ENCODE measurements at regions not wholly inside any gene's neighbourhood (a gene's known extent, or its start where the extent isn't known, plus 50 kb on each side); places are given as distances from the start of the nearest gene placed in this dataset.
A peak's percentile ranks its signal among the peaks of the same experiment; 100 is the strongest.

- TF ChIP-seq CTCF (IDR thresholded peaks at IDR 0.05; ENCODE audit: insufficient read depth, low read length, severe bottlenecking): no peak
- FAIRE-seq (no peak), DNase-seq (ENCODE audit: low read depth) (no peak)
- peaks cover 2% of the 10 kb centered on the region for H3K27me3 ChIP-seq (ENCODE audit: control insufficient read depth, insufficient read depth, low read length)
- no peaks in the 10 kb centered on the region for H3K36me3 ChIP-seq (ENCODE audit: control insufficient read depth, insufficient read depth, low read length)
- no peak overlapping the region for H3K4me3 ChIP-seq (ENCODE audit: low read depth, low read length)
These were observed 62.0 kb downstream of the DLL1 start for GRCh38 chr6:170228946-170229310.

- Histone ChIP-seq H3K27me3 (ENCODE audit: control insufficient read depth, insufficient read depth, low read length) (no peaks in the 10 kb centered on the region), H3K36me3 (ENCODE audit: control insufficient read depth, insufficient read depth, low read length) (no peaks in the 10 kb centered on the region), H3K4me3 (ENCODE audit: low read depth, low read length) (no peak overlapping the region)
- no peak for FAIRE-seq
- no peak for DNase-seq (ENCODE audit: low read depth)
- no peak for TF ChIP-seq CTCF (IDR thresholded peaks at IDR 0.05; ENCODE audit: insufficient read depth, low read length, severe bottlenecking)
These were observed 62.6 kb downstream of the DLL1 start for GRCh38 chr6:170227996-170228945.

GRCh38 chr6:170227521-170227983 is 63.3 kb downstream of the DLL1 start:
- Histone ChIP-seq H3K36me3 (ENCODE audit: control insufficient read depth, insufficient read depth, low read length) (no peaks in the 10 kb centered on the region), H3K27me3 (ENCODE audit: control insufficient read depth, insufficient read depth, low read length) (no peaks in the 10 kb centered on the region), H3K4me3 (ENCODE audit: low read depth, low read length) (no peak overlapping the region)
- FAIRE-seq (no peak), DNase-seq (ENCODE audit: low read depth) (peak; percentile 46)
- TF ChIP-seq CTCF (IDR thresholded peaks at IDR 0.05; ENCODE audit: insufficient read depth, low read length, severe bottlenecking): no peak

GRCh38 chr6:170226647-170227046 is 64.2 kb downstream of the DLL1 start:
- H3K27me3 ChIP-seq (ENCODE audit: control insufficient read depth, insufficient read depth, low read length): no peaks in the 10 kb centered on the region
- no peak for FAIRE-seq

GRCh38 chr6:170225852-170226417 is 64.9 kb downstream of the DLL1 start:
- DNase-seq (ENCODE audit: low read depth) (peak; percentile 98), FAIRE-seq (peak; percentile 89)
- H3K27me3 ChIP-seq (ENCODE audit: control insufficient read depth, insufficient read depth, low read length): no peaks in the 10 kb centered on the region
- H3K4me3 ChIP-seq (ENCODE audit: low read depth, low read length): no peak overlapping the region
- H3K36me3 ChIP-seq (ENCODE audit: control insufficient read depth, insufficient read depth, low read length): no peaks in the 10 kb centered on the region
- TF ChIP-seq CTCF (IDR thresholded peaks at IDR 0.05; ENCODE audit: insufficient read depth, low read length, severe bottlenecking): no peak

More at GRCh38 chr6:170226647-170227046, 64.2 kb downstream of the DLL1 start:
- TF ChIP-seq CTCF (IDR thresholded peaks at IDR 0.05; ENCODE audit: insufficient read depth, low read length, severe bottlenecking): no peak
- no peak for DNase-seq (ENCODE audit: low read depth)
- Histone ChIP-seq H3K36me3 (ENCODE audit: control insufficient read depth, insufficient read depth, low read length) (no peaks in the 10 kb centered on the region), H3K4me3 (ENCODE audit: low read depth, low read length) (no peak overlapping the region)
